ENCODE measurements at regions not wholly inside any gene's neighbourhood (a gene's known extent, or its start where the extent isn't known, plus 50 kb on each side); places are given as distances from the start of the nearest gene placed in this dataset.

DNA sequence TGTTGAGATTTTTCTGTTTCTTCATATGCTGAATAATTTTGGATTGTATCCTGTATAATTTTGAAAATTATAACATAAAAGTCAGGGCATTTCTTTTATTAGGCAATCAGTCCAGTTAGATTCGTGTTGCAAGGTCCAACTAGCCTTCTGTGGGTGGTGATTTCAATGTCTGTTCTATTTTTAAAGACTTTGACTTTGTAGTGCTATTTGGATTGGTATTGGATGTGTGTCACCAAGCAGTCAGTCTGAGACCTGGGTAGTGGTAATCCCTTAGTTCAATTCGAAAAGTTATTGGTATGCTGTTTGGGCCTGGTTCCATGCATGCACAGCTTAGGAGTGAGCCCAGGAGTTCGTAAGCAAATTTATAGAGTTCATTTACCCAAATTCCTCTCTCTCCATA is 82.2 kb downstream of the EPDR1 start:
- no peak for DNase-seq
- Histone ChIP-seq H3K36me3 (no peaks in the 10 kb centered on the region), H3K27ac (no peak overlapping the region), H3K27me3 (ENCODE audit: insufficient read depth, low read depth, severe bottlenecking) (no peaks in the 10 kb centered on the region), H3K9me3 (ENCODE audit: severe bottlenecking) (no peaks in the 10 kb centered on the region), H3K4me3 (ENCODE audit: low read depth, low read length) (no peak overlapping the region)
- TF ChIP-seq, protein P1, sequence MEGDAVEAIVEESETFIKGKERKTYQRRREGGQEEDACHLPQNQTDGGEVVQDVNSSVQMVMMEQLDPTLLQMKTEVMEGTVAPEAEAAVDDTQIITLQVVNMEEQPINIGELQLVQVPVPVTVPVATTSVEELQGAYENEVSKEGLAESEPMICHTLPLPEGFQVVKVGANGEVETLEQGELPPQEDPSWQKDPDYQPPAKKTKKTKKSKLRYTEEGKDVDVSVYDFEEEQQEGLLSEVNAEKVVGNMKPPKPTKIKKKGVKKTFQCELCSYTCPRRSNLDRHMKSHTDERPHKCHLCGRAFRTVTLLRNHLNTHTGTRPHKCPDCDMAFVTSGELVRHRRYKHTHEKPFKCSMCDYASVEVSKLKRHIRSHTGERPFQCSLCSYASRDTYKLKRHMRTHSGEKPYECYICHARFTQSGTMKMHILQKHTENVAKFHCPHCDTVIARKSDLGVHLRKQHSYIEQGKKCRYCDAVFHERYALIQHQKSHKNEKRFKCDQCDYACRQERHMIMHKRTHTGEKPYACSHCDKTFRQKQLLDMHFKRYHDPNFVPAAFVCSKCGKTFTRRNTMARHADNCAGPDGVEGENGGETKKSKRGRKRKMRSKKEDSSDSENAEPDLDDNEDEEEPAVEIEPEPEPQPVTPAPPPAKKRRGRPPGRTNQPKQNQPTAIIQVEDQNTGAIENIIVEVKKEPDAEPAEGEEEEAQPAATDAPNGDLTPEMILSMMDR (IDR thresholded peaks at IDR 0.05; ENCODE audit: low read depth, low read length) = no peak

DNA sequence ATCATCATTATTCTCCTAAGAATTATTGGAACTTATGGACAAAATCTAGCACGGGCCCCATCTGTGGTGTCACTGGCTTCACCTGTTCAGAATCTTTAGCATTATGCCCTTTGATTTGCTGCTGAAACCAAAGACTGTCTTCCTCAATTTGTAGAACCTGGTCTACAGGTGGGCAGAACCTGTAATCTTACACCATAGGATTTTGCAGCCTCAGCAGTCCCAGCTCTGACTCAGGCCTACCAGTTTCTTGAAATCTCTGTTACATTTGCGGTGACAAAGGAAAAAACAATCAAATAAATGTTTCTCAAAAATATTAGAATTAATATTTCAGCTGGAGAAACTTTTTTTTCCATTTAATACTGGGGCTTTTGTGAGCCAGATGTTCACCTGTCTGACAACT is 86.1 kb downstream of the EPDR1 start:
- no peak overlapping the region for H3K4me3 ChIP-seq (ENCODE audit: low read depth, low read length)
- no peaks in the 10 kb centered on the region for H3K27me3 ChIP-seq (ENCODE audit: insufficient read depth, low read depth, severe bottlenecking)
- TF ChIP-seq, protein P1 (IDR thresholded peaks at IDR 0.05; ENCODE audit: low read depth, low read length) = no peak
- DNase-seq = no peak
- H3K9me3 ChIP-seq (ENCODE audit: severe bottlenecking) = peaks cover 3% of the 10 kb centered on the region
- no peak overlapping the region for H3K27ac ChIP-seq
- no peaks in the 10 kb centered on the region for H3K36me3 ChIP-seq

DNA sequence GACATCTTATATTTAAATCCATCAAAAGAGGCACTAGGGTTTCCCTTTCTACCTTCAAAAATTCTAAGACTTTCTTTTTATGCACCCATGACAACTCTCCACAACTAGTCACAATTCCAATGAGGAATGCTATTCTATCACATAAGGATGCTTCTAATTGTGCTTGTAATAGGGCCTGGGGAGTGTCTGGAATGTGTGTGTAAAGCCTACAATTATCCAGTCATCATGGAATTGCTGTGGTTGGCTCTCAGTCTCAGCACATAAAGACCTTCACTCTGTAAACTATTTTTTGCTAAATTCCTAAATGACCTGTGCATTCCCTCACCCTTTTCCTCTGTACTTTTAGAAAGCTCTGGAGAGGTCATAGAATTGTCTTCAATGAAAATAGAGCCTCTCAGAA is 86.7 kb downstream of the EPDR1 start:
- H3K36me3 ChIP-seq = no peaks in the 10 kb centered on the region
- peaks cover 3% of the 10 kb centered on the region for H3K9me3 ChIP-seq (ENCODE audit: severe bottlenecking)
- H3K4me3 ChIP-seq (ENCODE audit: low read depth, low read length) = no peak overlapping the region
- H3K27ac ChIP-seq = no peak overlapping the region
- TF ChIP-seq, protein P1 (IDR thresholded peaks at IDR 0.05; ENCODE audit: low read depth, low read length) = no peak
- H3K27me3 ChIP-seq (ENCODE audit: insufficient read depth, low read depth, severe bottlenecking) = no peaks in the 10 kb centered on the region
- no peak for DNase-seq

DNA sequence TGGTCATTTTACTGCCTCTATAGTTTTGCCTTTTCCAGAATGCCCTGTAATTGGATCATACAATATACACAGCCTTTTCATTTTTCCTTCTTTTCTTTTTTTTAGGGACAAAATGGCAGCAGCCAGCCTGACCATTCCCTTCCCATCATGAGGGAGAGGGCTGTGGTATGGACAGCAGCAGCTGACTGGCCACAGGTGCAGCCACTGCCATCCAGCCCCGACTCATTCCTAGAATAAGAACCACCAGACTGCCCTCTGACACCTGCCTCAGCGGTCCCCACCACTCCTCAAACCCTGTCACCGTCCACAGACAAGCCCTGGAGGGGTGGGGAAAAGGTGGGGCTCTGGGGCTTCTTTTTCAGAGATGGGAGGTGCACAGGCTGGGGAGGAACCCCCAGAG is 92.8 kb downstream of the EPDR1 start:
- no peak for DNase-seq
- Histone ChIP-seq H3K36me3 (no peaks in the 10 kb centered on the region), H3K27ac (no peak overlapping the region), H3K27me3 (ENCODE audit: insufficient read depth, low read depth, severe bottlenecking) (no peaks in the 10 kb centered on the region), H3K4me3 (ENCODE audit: low read depth, low read length) (no peak overlapping the region), H3K9me3 (ENCODE audit: severe bottlenecking) (peaks cover 3% of the 10 kb centered on the region)
- TF ChIP-seq, protein P1 (IDR thresholded peaks at IDR 0.05; ENCODE audit: low read depth, low read length) = no peak

DNA sequence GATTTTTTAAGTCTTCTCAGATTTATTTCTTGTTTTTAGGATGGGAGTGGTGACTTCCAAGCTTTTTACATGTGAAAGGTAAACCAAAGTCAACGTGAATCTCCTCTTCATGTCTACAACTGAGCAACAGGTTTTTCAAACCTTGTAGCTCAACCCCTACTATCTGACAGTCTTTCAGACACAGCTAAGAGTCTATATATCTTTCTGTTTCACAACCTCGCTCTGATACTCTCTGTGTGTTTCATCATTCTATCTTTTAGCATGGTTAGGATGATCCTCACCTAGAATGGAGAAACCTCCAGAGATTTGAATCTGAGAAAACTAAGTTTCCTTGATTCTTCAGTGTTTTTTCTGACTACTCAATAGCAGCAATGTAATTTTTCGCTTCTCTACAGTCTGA is 96.1 kb downstream of the EPDR1 start:
- no peak for DNase-seq
- H3K4me3 ChIP-seq (ENCODE audit: low read depth, low read length) = no peak overlapping the region
- no peak overlapping the region for H3K27ac ChIP-seq
- no peaks in the 10 kb centered on the region for H3K9me3 ChIP-seq (ENCODE audit: severe bottlenecking)
- H3K27me3 ChIP-seq (ENCODE audit: insufficient read depth, low read depth, severe bottlenecking) = no peaks in the 10 kb centered on the region
- H3K36me3 ChIP-seq = no peaks in the 10 kb centered on the region
- TF ChIP-seq, protein P1 (IDR thresholded peaks at IDR 0.05; ENCODE audit: low read depth, low read length) = no peak

DNA sequence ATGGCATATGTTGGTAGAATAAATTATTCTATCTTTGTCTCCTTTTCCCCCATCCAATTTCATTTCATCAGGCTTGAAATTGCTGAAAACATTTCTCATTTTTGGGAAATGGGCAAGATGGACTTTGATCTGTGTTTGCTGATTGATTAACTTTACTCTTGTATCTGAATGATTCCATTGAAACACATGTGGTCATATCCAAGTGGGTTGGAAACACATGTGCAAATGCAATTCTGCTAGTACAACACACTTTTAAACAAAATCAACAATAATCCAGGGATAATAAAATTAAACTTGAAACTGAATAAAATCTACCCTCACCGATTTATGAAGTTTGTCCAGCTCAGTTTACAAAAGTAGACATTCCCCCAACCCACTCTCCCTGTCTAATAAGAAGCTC is 96.9 kb downstream of the EPDR1 start:
- Histone ChIP-seq H3K4me3 (ENCODE audit: low read depth, low read length) (no peak overlapping the region), H3K9me3 (ENCODE audit: severe bottlenecking) (no peaks in the 10 kb centered on the region), H3K36me3 (no peaks in the 10 kb centered on the region), H3K27me3 (ENCODE audit: insufficient read depth, low read depth, severe bottlenecking) (no peaks in the 10 kb centered on the region), H3K27ac (no peak overlapping the region)
- no peak for DNase-seq
- TF ChIP-seq, protein P1 (IDR thresholded peaks at IDR 0.05; ENCODE audit: low read depth, low read length) = no peak

Measured in WERI-Rb-1 (cell line).